C4-2B (cell line): ENCODE measurements at regions not wholly inside any gene's neighbourhood (a gene's known extent, or its start where the extent isn't known, plus 50 kb on each side); places are given as distances from the start of the nearest gene placed in this dataset.

Experiments used
- ZFX ChIP-seq: fragments of 450-650 bp; IDR thresholded peaks from 2 replicates; pipeline ENCODE4 v1.6.1; 2017
- TF ChIP-seq, protein P1 (sequence below): fragments of 450-650 bp; conservative IDR thresholded peaks from 2 replicates; pipeline ENCODE4 v1.5.1; 2017; ENCODE audit warnings: mild to moderate bottlenecking

DNA sequence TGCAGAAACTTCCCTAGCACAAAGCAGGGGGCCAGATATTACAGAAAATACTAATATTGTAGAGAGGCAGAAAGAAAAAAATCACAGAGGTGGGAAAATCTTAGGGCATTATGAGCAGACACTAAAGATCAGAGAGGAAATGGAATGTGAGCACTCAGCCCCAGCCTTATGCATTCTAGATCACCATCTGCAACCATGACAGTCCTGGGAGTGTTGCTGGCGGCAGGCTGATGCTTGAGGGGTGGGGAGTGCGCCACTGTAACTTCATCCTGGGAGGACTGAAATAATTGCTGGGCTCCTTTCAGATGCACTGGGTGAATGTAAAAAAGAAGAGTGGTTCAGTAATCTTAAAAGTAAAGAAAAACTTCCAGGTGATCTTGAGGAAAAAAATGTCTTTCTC is 427.6 kb upstream of the SEMA6D start:
- TF ChIP-seq, protein P1, sequence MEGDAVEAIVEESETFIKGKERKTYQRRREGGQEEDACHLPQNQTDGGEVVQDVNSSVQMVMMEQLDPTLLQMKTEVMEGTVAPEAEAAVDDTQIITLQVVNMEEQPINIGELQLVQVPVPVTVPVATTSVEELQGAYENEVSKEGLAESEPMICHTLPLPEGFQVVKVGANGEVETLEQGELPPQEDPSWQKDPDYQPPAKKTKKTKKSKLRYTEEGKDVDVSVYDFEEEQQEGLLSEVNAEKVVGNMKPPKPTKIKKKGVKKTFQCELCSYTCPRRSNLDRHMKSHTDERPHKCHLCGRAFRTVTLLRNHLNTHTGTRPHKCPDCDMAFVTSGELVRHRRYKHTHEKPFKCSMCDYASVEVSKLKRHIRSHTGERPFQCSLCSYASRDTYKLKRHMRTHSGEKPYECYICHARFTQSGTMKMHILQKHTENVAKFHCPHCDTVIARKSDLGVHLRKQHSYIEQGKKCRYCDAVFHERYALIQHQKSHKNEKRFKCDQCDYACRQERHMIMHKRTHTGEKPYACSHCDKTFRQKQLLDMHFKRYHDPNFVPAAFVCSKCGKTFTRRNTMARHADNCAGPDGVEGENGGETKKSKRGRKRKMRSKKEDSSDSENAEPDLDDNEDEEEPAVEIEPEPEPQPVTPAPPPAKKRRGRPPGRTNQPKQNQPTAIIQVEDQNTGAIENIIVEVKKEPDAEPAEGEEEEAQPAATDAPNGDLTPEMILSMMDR = no peak
- TF ChIP-seq ZFX = no peak
